WTC11 (cell line): ENCODE measurements at regions not wholly inside any gene's neighbourhood (a gene's known extent, or its start where the extent isn't known, plus 50 kb on each side); places are given as distances from the start of the nearest gene placed in this dataset.

Experiments used
- ATAC-seq: fragments of 200-7000 bp; cut with Tn5 transposase; 2 replicates; pipeline ENCODE4 v1.10.0; 2021; ENCODE audit warnings: mild to moderate bottlenecking, moderate library complexity
- CTCF ChIA-PET: fragments of 300-600 bp; sonication (Branson Sonifier 250); formaldehyde crosslinking; loops from one replicate; lab custom pipeline; 2021; ENCODE audit warnings: antibody characterized with exemption; lab: Charles Lee
- POLR2A ChIA-PET: fragments of 350-600 bp; sonication (Branson Sonifier 250); formaldehyde crosslinking; loops from one replicate; lab custom pipeline; 2021; ENCODE audit warnings: antibody characterized with exemption; lab: Charles Lee
- DNase-seq: peaks from one replicate; pipeline ENCODE4 v3.0.0; 2021; ENCODE audit warnings: low spot score
- H3K27ac Mint-ChIP-seq: 2 replicates; pipeline ENCODE4 v1.8.0; 2021; ENCODE audit warnings: mixed read lengths
- H3K27me3 Mint-ChIP-seq: 2 replicates; pipeline ENCODE4 v1.8.0; 2021; ENCODE audit warnings: low read depth, mild to moderate bottlenecking, moderate library complexity, mixed read lengths
- H3K36me3 Mint-ChIP-seq: 2 replicates; pipeline ENCODE4 v1.8.0; 2021; ENCODE audit warnings: mixed read lengths
- H3K4me1 Mint-ChIP-seq: 2 replicates; pipeline ENCODE4 v1.8.0; 2022; ENCODE audit warnings: mixed read lengths
- H3K4me3 Mint-ChIP-seq: 2 replicates; pipeline ENCODE4 v1.8.0; 2021; ENCODE audit warnings: mild to moderate bottlenecking, moderate library complexity, mixed read lengths
- H3K9me3 Mint-ChIP-seq: 2 replicates; pipeline ENCODE4 v1.8.0; 2021; ENCODE audit warnings: mixed read lengths
- CREM ChIP-seq: sonication (generic); formaldehyde crosslinking; IDR thresholded peaks from 2 replicates; pipeline ENCODE4 v1.8.1; 2022; ENCODE audit warnings: mild to moderate bottlenecking, missing genetic modification reagents, moderate library complexity
- ZNF121 ChIP-seq: sonication (generic); formaldehyde crosslinking; IDR thresholded peaks from 2 replicates; pipeline ENCODE4 v1.8.0; 2023; ENCODE audit warnings: missing genetic modification reagents
- TF ChIP-seq, protein P1 (sequence below): sonication (generic); formaldehyde crosslinking; IDR thresholded peaks from 2 replicates; pipeline ENCODE4 v1.8.0; 2022; ENCODE audit warnings: missing genetic modification reagents
- TF ChIP-seq, protein P2 (sequence below): fragments of 250-450 bp; sonication (Bioruptor Pico); IDR thresholded peaks from 2 replicates; pipeline ENCODE4 v1.8.0; 2021; ENCODE audit warnings: mild to moderate bottlenecking
- TF ChIP-seq, protein P3 (sequence below): sonication (generic); formaldehyde crosslinking; IDR thresholded peaks from 2 replicates; pipeline ENCODE4 v1.8.1; 2023; ENCODE audit warnings: mild to moderate bottlenecking, missing genetic modification reagents, moderate library complexity
- TF ChIP-seq, protein P4 (sequence below): sonication (generic); formaldehyde crosslinking; IDR thresholded peaks from 2 replicates; pipeline ENCODE4 v1.8.1; 2023; ENCODE audit warnings: mild to moderate bottlenecking, moderate library complexity, missing genetic modification reagents
- TF ChIP-seq, protein P5 (sequence below): sonication (generic); formaldehyde crosslinking; IDR thresholded peaks from 2 replicates; pipeline ENCODE4 v1.8.1; 2022; ENCODE audit warnings: low read depth, missing genetic modification reagents, borderline replicate concordance
- TF ChIP-seq, protein P6 (sequence below): sonication (generic); formaldehyde crosslinking; IDR thresholded peaks from 2 replicates; pipeline ENCODE4 v1.8.1; 2023; ENCODE audit warnings: mild to moderate bottlenecking, missing genetic modification reagents, moderate library complexity
- TF ChIP-seq, protein P7 (sequence below): fragments of 250-450 bp; sonication (Bioruptor Pico); conservative IDR thresholded peaks from 2 replicates; pipeline ENCODE4 v1.9.0; 2021; ENCODE audit warnings: mild to moderate bottlenecking
- TF ChIP-seq, protein P8 (sequence below): sonication (generic); formaldehyde crosslinking; IDR thresholded peaks from 2 replicates; pipeline ENCODE4 v1.8.0; 2022; ENCODE audit warnings: mild to moderate bottlenecking, missing genetic modification reagents

DNA sequence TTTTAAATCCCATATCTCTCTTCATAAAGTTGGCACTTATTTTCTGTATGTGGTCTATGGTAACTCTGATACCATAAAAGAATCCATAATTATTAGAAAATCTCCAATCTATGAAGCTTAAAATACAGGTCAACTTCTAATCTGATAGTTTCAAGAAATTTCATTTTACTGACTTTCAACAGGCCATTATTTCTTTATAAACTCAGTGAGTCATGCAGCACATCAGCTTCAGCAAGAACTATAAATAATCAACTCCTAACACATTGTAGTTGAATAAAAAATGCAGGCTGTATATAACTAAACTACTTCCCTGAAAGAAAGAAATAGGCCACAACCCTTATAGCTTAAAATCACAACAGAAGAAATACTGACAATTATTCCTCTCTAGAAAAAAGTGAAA is 204.3 kb upstream of the CCDC150 start (continued):
- TF ChIP-seq, protein P1, sequence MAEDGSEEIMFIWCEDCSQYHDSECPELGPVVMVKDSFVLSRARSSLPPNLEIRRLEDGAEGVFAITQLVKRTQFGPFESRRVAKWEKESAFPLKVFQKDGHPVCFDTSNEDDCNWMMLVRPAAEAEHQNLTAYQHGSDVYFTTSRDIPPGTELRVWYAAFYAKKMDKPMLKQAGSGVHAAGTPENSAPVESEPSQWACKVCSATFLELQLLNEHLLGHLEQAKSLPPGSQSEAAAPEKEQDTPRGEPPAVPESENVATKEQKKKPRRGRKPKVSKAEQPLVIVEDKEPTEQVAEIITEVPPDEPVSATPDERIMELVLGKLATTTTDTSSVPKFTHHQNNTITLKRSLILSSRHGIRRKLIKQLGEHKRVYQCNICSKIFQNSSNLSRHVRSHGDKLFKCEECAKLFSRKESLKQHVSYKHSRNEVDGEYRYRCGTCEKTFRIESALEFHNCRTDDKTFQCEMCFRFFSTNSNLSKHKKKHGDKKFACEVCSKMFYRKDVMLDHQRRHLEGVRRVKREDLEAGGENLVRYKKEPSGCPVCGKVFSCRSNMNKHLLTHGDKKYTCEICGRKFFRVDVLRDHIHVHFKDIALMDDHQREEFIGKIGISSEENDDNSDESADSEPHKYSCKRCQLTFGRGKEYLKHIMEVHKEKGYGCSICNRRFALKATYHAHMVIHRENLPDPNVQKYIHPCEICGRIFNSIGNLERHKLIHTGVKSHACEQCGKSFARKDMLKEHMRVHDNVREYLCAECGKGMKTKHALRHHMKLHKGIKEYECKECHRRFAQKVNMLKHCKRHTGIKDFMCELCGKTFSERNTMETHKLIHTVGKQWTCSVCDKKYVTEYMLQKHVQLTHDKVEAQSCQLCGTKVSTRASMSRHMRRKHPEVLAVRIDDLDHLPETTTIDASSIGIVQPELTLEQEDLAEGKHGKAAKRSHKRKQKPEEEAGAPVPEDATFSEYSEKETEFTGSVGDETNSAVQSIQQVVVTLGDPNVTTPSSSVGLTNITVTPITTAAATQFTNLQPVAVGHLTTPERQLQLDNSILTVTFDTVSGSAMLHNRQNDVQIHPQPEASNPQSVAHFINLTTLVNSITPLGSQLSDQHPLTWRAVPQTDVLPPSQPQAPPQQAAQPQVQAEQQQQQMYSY = no peak

DNA sequence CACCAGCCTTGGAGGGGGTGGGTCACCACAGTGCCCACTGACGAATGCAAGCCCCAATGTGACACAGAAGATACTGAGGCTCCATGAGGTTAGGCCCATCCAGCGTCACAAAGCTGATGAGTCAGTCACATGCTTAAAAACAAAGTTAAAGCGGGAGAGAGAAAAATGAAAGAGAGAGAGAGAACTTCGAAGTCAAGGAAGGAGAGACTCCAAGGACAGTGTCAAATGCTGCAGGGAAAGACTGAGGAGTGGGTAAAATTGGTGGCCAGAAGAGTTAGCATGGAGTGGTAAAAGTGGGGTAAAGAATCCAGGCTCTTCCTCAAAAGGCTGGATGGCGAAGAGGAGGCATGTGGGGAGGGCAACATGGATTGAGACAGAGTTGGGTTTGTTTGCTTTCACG is 201.9 kb upstream of the CCDC150 start:
- ChIA-PET CTCF (no interaction called here), POLR2A (no interaction called here)
- ATAC-seq (no peak), DNase-seq (no peak)
- no peak overlapping the region for H3K4me3 Mint-ChIP-seq
- 0 out of 2 replicates have a peak, but pooled peaks cover 4% of the 10 kb centered on the region for H3K4me1 Mint-ChIP-seq
- no peaks in the 10 kb centered on the region for H3K9me3 Mint-ChIP-seq
- no peaks in the 10 kb centered on the region for H3K27me3 Mint-ChIP-seq
- TF ChIP-seq, protein P2, sequence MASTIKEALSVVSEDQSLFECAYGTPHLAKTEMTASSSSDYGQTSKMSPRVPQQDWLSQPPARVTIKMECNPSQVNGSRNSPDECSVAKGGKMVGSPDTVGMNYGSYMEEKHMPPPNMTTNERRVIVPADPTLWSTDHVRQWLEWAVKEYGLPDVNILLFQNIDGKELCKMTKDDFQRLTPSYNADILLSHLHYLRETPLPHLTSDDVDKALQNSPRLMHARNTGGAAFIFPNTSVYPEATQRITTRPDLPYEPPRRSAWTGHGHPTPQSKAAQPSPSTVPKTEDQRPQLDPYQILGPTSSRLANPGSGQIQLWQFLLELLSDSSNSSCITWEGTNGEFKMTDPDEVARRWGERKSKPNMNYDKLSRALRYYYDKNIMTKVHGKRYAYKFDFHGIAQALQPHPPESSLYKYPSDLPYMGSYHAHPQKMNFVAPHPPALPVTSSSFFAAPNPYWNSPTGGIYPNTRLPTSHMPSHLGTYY = no peak
- TF ChIP-seq, protein P3, sequence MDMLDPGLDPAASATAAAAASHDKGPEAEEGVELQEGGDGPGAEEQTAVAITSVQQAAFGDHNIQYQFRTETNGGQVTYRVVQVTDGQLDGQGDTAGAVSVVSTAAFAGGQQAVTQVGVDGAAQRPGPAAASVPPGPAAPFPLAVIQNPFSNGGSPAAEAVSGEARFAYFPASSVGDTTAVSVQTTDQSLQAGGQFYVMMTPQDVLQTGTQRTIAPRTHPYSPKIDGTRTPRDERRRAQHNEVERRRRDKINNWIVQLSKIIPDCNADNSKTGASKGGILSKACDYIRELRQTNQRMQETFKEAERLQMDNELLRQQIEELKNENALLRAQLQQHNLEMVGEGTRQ = no peak
- TF ChIP-seq, protein P4, sequence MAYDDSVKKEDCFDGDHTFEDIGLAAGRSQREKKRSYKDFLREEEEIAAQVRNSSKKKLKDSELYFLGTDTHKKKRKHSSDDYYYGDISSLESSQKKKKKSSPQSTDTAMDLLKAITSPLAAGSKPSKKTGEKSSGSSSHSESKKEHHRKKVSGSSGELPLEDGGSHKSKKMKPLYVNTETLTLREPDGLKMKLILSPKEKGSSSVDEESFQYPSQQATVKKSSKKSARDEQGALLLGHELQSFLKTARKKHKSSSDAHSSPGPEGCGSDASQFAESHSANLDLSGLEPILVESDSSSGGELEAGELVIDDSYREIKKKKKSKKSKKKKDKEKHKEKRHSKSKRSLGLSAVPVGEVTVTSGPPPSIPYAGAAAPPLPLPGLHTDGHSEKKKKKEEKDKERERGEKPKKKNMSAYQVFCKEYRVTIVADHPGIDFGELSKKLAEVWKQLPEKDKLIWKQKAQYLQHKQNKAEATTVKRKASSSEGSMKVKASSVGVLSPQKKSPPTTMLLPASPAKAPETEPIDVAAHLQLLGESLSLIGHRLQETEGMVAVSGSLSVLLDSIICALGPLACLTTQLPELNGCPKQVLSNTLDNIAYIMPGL = no peak
- TF ChIP-seq ZNF121 (CRISPR knock-in tag) (no peak), CREM (no peak)
- TF ChIP-seq, protein P5, sequence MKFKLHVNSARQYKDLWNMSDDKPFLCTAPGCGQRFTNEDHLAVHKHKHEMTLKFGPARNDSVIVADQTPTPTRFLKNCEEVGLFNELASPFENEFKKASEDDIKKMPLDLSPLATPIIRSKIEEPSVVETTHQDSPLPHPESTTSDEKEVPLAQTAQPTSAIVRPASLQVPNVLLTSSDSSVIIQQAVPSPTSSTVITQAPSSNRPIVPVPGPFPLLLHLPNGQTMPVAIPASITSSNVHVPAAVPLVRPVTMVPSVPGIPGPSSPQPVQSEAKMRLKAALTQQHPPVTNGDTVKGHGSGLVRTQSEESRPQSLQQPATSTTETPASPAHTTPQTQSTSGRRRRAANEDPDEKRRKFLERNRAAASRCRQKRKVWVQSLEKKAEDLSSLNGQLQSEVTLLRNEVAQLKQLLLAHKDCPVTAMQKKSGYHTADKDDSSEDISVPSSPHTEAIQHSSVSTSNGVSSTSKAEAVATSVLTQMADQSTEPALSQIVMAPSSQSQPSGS = no peak
- TF ChIP-seq, protein P6, sequence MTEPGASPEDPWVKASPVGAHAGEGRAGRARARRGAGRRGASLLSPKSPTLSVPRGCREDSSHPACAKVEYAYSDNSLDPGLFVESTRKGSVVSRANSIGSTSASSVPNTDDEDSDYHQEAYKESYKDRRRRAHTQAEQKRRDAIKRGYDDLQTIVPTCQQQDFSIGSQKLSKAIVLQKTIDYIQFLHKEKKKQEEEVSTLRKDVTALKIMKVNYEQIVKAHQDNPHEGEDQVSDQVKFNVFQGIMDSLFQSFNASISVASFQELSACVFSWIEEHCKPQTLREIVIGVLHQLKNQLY (CRISPR knock-in tag) = no peak
- TF ChIP-seq, protein P7, sequence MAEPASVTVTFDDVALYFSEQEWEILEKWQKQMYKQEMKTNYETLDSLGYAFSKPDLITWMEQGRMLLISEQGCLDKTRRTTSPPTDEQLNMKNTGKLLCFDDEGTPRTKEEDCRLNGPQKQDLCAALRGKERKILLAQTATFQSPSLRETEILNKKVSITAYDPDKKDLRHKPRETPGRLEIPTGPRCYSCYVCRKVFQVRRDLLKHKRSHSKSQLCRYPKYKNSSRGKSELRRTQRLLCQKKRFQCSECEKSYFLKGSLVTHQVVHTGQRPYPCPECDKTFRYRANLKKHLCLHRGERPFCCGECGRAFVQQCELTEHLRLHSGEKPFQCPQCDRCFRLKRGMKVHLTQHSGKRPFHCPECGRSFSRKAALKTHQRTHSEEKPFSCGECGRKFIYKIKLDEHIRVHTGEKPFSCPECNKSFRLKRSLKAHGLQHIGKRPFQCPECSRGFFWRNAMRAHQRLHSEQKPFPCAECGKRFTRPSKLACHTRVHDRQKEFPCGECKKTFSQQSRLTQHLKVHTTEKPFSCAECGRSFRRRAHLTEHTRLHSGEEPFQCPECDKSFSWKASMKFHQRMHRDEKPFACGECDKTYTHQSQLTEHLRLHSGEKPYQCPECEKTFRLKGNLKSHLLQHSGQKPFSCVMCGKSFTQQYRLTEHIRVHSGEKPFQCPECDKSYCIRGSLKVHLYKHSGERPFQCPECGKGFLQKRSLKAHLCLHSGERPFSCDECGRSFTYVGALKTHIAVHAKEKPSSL (CRISPR knock-in tag) = no peak
- TF ChIP-seq, protein P8, sequence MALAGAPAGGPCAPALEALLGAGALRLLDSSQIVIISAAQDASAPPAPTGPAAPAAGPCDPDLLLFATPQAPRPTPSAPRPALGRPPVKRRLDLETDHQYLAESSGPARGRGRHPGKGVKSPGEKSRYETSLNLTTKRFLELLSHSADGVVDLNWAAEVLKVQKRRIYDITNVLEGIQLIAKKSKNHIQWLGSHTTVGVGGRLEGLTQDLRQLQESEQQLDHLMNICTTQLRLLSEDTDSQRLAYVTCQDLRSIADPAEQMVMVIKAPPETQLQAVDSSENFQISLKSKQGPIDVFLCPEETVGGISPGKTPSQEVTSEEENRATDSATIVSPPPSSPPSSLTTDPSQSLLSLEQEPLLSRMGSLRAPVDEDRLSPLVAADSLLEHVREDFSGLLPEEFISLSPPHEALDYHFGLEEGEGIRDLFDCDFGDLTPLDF = no peak
- H3K27ac Mint-ChIP-seq = no peak overlapping the region
- no peaks in the 10 kb centered on the region for H3K36me3 Mint-ChIP-seq
